ENCODE measurements at regions not wholly inside any gene's neighbourhood (a gene's known extent, or its start where the extent isn't known, plus 50 kb on each side); places are given as distances from the start of the nearest gene placed in this dataset.

GRCh38 chr14:86196471-86196870, 666.5 kb downstream of the FLRT2 start (continued):
- TF ChIP-seq ZBTB33 (IDR thresholded peaks at IDR 0.05): no peak
- TF ChIP-seq ATF3 (IDR thresholded peaks at IDR 0.05): no peak
- TF ChIP-seq FOXA2 (IDR thresholded peaks at IDR 0.05): no peak
- no peak for TF ChIP-seq SP1 (IDR thresholded peaks at IDR 0.05)
- no peak for TF ChIP-seq NR2F2 (IDR thresholded peaks at IDR 0.05)
- no peak for TF ChIP-seq YY1 (IDR thresholded peaks at IDR 0.05)

GRCh38 chr14:86193756-86194155, 663.8 kb downstream of the FLRT2 start:
- no peak overlapping the region for H3K4me3 ChIP-seq (ENCODE audit: low read depth in 1 of 3, low read length in 3 of 3)
- H3K9me3 ChIP-seq (ENCODE audit: control insufficient read depth in 4 of 4, low read length in 3 of 4): peaks cover 0 to 2% (median 0%) of the 10 kb centered on the region in 4 donors
- TF ChIP-seq, protein P1, sequence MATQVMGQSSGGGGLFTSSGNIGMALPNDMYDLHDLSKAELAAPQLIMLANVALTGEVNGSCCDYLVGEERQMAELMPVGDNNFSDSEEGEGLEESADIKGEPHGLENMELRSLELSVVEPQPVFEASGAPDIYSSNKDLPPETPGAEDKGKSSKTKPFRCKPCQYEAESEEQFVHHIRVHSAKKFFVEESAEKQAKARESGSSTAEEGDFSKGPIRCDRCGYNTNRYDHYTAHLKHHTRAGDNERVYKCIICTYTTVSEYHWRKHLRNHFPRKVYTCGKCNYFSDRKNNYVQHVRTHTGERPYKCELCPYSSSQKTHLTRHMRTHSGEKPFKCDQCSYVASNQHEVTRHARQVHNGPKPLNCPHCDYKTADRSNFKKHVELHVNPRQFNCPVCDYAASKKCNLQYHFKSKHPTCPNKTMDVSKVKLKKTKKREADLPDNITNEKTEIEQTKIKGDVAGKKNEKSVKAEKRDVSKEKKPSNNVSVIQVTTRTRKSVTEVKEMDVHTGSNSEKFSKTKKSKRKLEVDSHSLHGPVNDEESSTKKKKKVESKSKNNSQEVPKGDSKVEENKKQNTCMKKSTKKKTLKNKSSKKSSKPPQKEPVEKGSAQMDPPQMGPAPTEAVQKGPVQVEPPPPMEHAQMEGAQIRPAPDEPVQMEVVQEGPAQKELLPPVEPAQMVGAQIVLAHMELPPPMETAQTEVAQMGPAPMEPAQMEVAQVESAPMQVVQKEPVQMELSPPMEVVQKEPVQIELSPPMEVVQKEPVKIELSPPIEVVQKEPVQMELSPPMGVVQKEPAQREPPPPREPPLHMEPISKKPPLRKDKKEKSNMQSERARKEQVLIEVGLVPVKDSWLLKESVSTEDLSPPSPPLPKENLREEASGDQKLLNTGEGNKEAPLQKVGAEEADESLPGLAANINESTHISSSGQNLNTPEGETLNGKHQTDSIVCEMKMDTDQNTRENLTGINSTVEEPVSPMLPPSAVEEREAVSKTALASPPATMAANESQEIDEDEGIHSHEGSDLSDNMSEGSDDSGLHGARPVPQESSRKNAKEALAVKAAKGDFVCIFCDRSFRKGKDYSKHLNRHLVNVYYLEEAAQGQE (IDR thresholded peaks at IDR 0.05): no peak
- TF ChIP-seq NR2F2 (IDR thresholded peaks at IDR 0.05) (no peak), RAD21 (IDR thresholded peaks at IDR 0.05) (no peak), ZBTB33 (IDR thresholded peaks at IDR 0.05) (no peak), HNF4G (IDR thresholded peaks at IDR 0.05) (no peak), EGR1 (IDR thresholded peaks at IDR 0.05; ENCODE audit: low read depth in 2 of 2) (no peak), JUND (IDR thresholded peaks at IDR 0.05) (no peak), RXRA (IDR thresholded peaks at IDR 0.05) (no peak), YY1 (IDR thresholded peaks at IDR 0.05) (no peak), ATF3 (IDR thresholded peaks at IDR 0.05) (no peak), FOXA2 (IDR thresholded peaks at IDR 0.05) (no peak), TAF1 (conservative IDR thresholded peaks at IDR 0.05) (no peak), FOXA1 (IDR thresholded peaks at IDR 0.05) (no peak), MAX (IDR thresholded peaks at IDR 0.05) (no peak), SP1 (IDR thresholded peaks at IDR 0.05) (no peak), HNF4A (conservative IDR thresholded peaks at IDR 0.05) (no peak), GABPA (IDR thresholded peaks at IDR 0.05 in 1 of 2, conservative IDR thresholded peaks at IDR 0.05 in 1 of 2) (no peak)
- TF ChIP-seq, protein P2, sequence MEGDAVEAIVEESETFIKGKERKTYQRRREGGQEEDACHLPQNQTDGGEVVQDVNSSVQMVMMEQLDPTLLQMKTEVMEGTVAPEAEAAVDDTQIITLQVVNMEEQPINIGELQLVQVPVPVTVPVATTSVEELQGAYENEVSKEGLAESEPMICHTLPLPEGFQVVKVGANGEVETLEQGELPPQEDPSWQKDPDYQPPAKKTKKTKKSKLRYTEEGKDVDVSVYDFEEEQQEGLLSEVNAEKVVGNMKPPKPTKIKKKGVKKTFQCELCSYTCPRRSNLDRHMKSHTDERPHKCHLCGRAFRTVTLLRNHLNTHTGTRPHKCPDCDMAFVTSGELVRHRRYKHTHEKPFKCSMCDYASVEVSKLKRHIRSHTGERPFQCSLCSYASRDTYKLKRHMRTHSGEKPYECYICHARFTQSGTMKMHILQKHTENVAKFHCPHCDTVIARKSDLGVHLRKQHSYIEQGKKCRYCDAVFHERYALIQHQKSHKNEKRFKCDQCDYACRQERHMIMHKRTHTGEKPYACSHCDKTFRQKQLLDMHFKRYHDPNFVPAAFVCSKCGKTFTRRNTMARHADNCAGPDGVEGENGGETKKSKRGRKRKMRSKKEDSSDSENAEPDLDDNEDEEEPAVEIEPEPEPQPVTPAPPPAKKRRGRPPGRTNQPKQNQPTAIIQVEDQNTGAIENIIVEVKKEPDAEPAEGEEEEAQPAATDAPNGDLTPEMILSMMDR (IDR thresholded peaks at IDR 0.05; ENCODE audit: low read depth, low read length, missing input control): no peak
- no peak for DNase-seq (ENCODE audit: low spot score)
- H3K27me3 ChIP-seq (ENCODE audit: control insufficient read depth in 4 of 4, insufficient read depth in 4 of 4, low read length in 3 of 4): no peaks in the 10 kb centered on the region
- H3K36me3 ChIP-seq (ENCODE audit: control insufficient read depth in 4 of 4, insufficient read depth in 3 of 4, low read depth in 1 of 4, low read length in 3 of 4): no peaks in the 10 kb centered on the region
- WGBS: 80% methylated on average over 3 of the region's 3 CpGs
- no peak overlapping the region for H3K27ac ChIP-seq (ENCODE audit: low read depth in 1 of 2, low read length in 2 of 2)
- H3K4me1 ChIP-seq (ENCODE audit: control insufficient read depth in 4 of 4, insufficient read depth in 4 of 4, low read length in 3 of 4): no peaks in the 10 kb centered on the region
- H3K9ac ChIP-seq (ENCODE audit: low read depth in 1 of 2, low read length in 2 of 2): no peak overlapping the region
